Stimulated activated CD4-positive, alpha-beta T cell treated with anti-CD3 and anti-CD28 coated beads, Interleukin-4, amount 100 ng/mL, for 1 hour (primary cell): ENCODE measurements at regions not wholly inside any gene's neighbourhood (a gene's known extent, or its start where the extent isn't known, plus 50 kb on each side); places are given as distances from the start of the nearest gene placed in this dataset.
"Not testable (repeated sequence)": the region's sequence is repeated elsewhere in the genome, so short reads cannot be mapped to it uniquely, and the experiment has no call there.

ENCODE experiments used
- DNase-seq: peaks from one replicate; pipeline ENCODE4 v3.0.0-alpha.2; 2020

- no peak for DNase-seq
These were observed 240.9 kb downstream of the UACA start for GRCh38 chr15:70522323-70522966.

- DNase-seq, result no peak
These were observed 241.6 kb downstream of the UACA start for GRCh38 chr15:70521576-70522322.

- no peak for DNase-seq
These were observed 243.7 kb downstream of the UACA start for GRCh38 chr15:70519616-70520015.

- DNase-seq, result no peak
These were observed 244.4 kb downstream of the UACA start for GRCh38 chr15:70519004-70519365.

- no peak for DNase-seq
These were observed 245.0 kb downstream of the UACA start for GRCh38 chr15:70518201-70519003.

GRCh38 chr15:70517194-70517590, 246.2 kb downstream of the UACA start:
- DNase-seq, result no peak

- no peak for DNase-seq
These were observed 246.8 kb downstream of the UACA start for GRCh38 chr15:70516408-70517193.

GRCh38 chr15:70514251-70514650, 249.1 kb downstream of the UACA start:
- no peak for DNase-seq

GRCh38 chr15:70513819-70514218, 249.5 kb downstream of the UACA start:
- DNase-seq, result no peak

- peak; percentile 56 for DNase-seq
These were observed 250.5 kb downstream of the UACA start for GRCh38 chr15:70512772-70513362.

GRCh38 chr15:70511972-70512587, 251.3 kb downstream of the UACA start:
- not testable (repeated sequence) for DNase-seq

GRCh38 chr15:70510433-70510832, 252.9 kb downstream of the UACA start:
- DNase-seq, result no peak

- no peak for DNase-seq
These were observed 253.6 kb downstream of the UACA start for GRCh38 chr15:70509731-70510143.

- no peak for DNase-seq
These were observed 254.1 kb downstream of the UACA start for GRCh38 chr15:70509282-70509662.

- DNase-seq, result peak; percentile 50
These were observed 254.6 kb downstream of the UACA start for GRCh38 chr15:70508561-70509281.

- peak; percentile 42 for DNase-seq
These were observed 255.5 kb downstream of the UACA start for GRCh38 chr15:70507772-70508371.

GRCh38 chr15:70505936-70506912, 257.1 kb downstream of the UACA start:
- no peak for DNase-seq

GRCh38 chr15:70505411-70505919, 257.9 kb downstream of the UACA start:
- no peak for DNase-seq

GRCh38 chr15:70504988-70505387, 258.4 kb downstream of the UACA start:
- DNase-seq, result no peak
